Activated CD4-positive, alpha-beta T cell treated with anti-CD3 and anti-CD28 coated beads for 36 hours (primary cell): ENCODE measurements at regions not wholly inside any gene's neighbourhood (a gene's known extent, or its start where the extent isn't known, plus 50 kb on each side); places are given as distances from the start of the nearest gene placed in this dataset.

Source experiments
- ATAC-seq: fragments of 200-7000 bp; cut with Tn5 transposase; one replicate; pipeline ENCODE4 v1.10.0; 2021; ENCODE audit warnings: mild to moderate bottlenecking, moderate library complexity
- CTCF ChIA-PET: fragments of 350-600 bp; sonication (Branson Sonifier 250); formaldehyde crosslinking; loops from one replicate; lab custom pipeline; 2021; ENCODE audit warnings: antibody characterized with exemption; lab: Charles Lee
- POLR2A ChIA-PET: fragments of 350-600 bp; sonication (Branson Sonifier 250); formaldehyde crosslinking; loops from one replicate; lab custom pipeline; 2021; ENCODE audit warnings: antibody characterized with exemption, inconsistent platforms; lab: Charles Lee
- DNase-seq: peaks from one replicate; pipeline ENCODE4 v3.0.0-alpha.2; 2020
- H3K27ac Mint-ChIP-seq: one replicate; pipeline ENCODE4 v1.8.0; 2021; ENCODE audit warnings: mixed read lengths
- H3K27me3 Mint-ChIP-seq: one replicate; pipeline ENCODE4 v1.8.0; 2021; ENCODE audit warnings: mixed read lengths
- H3K36me3 Mint-ChIP-seq: one replicate; pipeline ENCODE4 v1.8.0; 2021; ENCODE audit warnings: low read depth, mixed read lengths
- H3K4me1 Mint-ChIP-seq: one replicate; pipeline ENCODE4 v1.8.0; 2021; ENCODE audit warnings: mixed read lengths
- H3K4me3 Mint-ChIP-seq: one replicate; pipeline ENCODE4 v1.8.0; 2021; ENCODE audit warnings: mild to moderate bottlenecking, moderate library complexity, mixed read lengths
- H3K9me3 Mint-ChIP-seq: one replicate; pipeline ENCODE4 v1.8.0; 2021; ENCODE audit warnings: low read depth, mixed read lengths
- intact Hi-C, 2 experiments: fragments of 100-400 bp; cut with DNase I in 1 of 2; cut with micrococcal nuclease in 1 of 2; formaldehyde crosslinking; loops; one replicate each; pipeline versions ENCODE4 v1.14.2 to v1.15.1; 2022 to 2024; cut with DNase I, micrococcal nuclease

DNA sequence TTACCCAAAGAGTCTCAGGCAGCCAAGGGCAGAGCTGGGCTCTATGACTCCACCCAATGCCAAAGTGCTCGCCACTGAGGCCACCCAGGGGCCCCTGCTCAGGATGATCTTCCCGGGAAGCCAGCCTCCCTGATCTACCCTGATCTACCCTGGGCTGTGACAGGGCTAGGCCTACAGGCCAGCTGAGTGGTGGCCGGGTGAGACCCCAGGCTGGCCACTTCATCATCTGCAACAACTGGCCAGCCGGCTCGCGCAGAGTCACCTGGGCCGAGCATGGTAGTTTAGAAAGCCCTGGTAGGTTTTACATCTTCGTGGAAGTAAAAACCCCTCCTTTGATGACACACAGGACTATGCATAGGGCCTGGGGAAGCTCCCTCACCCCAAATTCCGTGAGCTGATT is 276.3 kb downstream of the NDUFA10 start:
- ATAC-seq (no peak), DNase-seq (no peak)
- H3K36me3 Mint-ChIP-seq, result no peaks in the 10 kb centered on the region
- H3K27me3 Mint-ChIP-seq, result no peaks in the 10 kb centered on the region
- intact Hi-C loops, result loop anchor here in 1 of 2 experiments (10.0 kb wide), 1 partner anchor 714 kb away; no protein-coding TSS in a partner anchor
- no peak overlapping the region for H3K4me3 Mint-ChIP-seq
- no peak overlapping the region for H3K27ac Mint-ChIP-seq
- H3K4me1 Mint-ChIP-seq, result peaks cover 11% of the 10 kb centered on the region
- ChIA-PET CTCF (no interaction called here), POLR2A (no interaction called here)
- H3K9me3 Mint-ChIP-seq, result no peaks in the 10 kb centered on the region

DNA sequence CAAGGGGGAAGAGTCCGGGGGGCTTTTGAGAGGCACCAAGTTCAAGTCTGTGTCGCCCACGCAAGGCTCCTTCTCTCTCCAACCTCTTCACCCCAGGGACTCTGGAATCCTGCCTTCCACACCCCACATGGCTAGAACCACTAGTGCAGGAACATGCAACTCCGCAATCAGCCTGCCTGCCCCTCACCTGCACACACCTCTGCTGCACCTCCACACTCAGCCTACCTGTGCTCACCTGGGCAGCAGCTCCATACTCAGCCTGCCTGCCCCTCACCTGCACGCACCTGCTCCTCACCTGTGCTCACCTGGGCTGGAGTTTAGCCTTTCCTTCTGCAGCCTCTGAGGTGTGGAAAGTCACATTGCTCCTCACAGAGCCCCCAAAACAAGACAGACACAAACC is 277.4 kb downstream of the NDUFA10 start:
- peaks cover 11% of the 10 kb centered on the region for H3K4me1 Mint-ChIP-seq
- ATAC-seq (no peak), DNase-seq (no peak)
- no peak overlapping the region for H3K27ac Mint-ChIP-seq
- no peaks in the 10 kb centered on the region for H3K9me3 Mint-ChIP-seq
- H3K27me3 Mint-ChIP-seq, result no peaks in the 10 kb centered on the region
- ChIA-PET CTCF (no interaction called here), POLR2A (no interaction called here)
- no peak overlapping the region for H3K4me3 Mint-ChIP-seq
- H3K36me3 Mint-ChIP-seq, result no peaks in the 10 kb centered on the region
- intact Hi-C loops, result loop anchor here in 1 of 2 experiments (10.0 kb wide), 1 partner anchor 713 kb away; no protein-coding TSS in a partner anchor

GRCh38 chr2:239747274-239747673 is 277.9 kb downstream of the NDUFA10 start:
- intact Hi-C loops, result loop anchor here in 1 of 2 experiments (10.0 kb wide), 1 partner anchor 712 kb away; no protein-coding TSS in a partner anchor
- Mint-ChIP-seq H3K27ac (no peak overlapping the region), H3K36me3 (no peaks in the 10 kb centered on the region), H3K4me3 (no peak overlapping the region), H3K27me3 (no peaks in the 10 kb centered on the region), H3K4me1 (peaks cover 10% of the 10 kb centered on the region), H3K9me3 (no peaks in the 10 kb centered on the region)
- CTCF ChIA-PET, result no interaction called here
- POLR2A ChIA-PET, result no interaction called here
- DNase-seq (no peak), ATAC-seq (no peak)

DNA sequence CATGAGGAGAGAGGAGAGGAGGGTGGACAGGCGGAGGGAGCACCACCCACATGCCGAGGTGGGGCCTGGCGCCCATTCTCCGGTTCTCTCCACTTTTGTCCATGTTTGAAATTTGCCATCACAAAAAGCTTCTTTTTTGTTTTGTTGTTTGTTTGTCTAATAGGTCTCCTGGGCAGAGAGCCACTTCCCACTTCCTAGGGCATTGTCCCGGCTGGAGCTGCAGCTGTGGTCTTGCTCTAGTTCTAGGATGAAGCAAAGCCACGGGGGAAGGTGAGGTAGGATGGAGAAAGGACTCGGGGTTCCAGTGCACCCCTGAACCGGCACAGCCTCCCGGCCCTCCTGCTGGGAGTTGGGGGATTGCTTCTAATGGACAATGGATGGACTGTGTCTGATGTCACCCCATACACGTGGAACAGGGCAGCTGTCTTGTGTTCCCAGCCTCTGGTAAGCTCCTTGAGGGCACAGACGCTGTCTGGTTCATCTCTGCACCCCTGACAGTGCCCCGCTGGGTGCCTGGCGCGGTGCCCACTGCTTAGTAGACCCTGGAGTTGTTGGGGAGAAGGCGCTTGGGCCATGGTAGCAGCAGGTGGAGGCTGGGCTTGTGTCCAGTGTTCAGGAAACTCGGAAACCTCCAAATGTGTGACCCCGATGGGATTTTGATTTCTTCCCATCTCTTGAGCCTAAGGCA is 278.4 kb downstream of the NDUFA10 start:
- H3K27me3 Mint-ChIP-seq, result no peaks in the 10 kb centered on the region
- intact Hi-C loops, result loop anchor here in 1 of 2 experiments (10.0 kb wide), 1 partner anchor 712 kb away; no protein-coding TSS in a partner anchor
- H3K9me3 Mint-ChIP-seq, result no peaks in the 10 kb centered on the region
- H3K36me3 Mint-ChIP-seq, result no peaks in the 10 kb centered on the region
- H3K4me3 Mint-ChIP-seq, result no peak overlapping the region
- POLR2A ChIA-PET, result no interaction called here
- CTCF ChIA-PET, result no interaction called here
- H3K4me1 Mint-ChIP-seq, result peaks cover 5% of the 10 kb centered on the region
- DNase-seq (no peak), ATAC-seq (no peak)
- H3K27ac Mint-ChIP-seq, result no peak overlapping the region

DNA sequence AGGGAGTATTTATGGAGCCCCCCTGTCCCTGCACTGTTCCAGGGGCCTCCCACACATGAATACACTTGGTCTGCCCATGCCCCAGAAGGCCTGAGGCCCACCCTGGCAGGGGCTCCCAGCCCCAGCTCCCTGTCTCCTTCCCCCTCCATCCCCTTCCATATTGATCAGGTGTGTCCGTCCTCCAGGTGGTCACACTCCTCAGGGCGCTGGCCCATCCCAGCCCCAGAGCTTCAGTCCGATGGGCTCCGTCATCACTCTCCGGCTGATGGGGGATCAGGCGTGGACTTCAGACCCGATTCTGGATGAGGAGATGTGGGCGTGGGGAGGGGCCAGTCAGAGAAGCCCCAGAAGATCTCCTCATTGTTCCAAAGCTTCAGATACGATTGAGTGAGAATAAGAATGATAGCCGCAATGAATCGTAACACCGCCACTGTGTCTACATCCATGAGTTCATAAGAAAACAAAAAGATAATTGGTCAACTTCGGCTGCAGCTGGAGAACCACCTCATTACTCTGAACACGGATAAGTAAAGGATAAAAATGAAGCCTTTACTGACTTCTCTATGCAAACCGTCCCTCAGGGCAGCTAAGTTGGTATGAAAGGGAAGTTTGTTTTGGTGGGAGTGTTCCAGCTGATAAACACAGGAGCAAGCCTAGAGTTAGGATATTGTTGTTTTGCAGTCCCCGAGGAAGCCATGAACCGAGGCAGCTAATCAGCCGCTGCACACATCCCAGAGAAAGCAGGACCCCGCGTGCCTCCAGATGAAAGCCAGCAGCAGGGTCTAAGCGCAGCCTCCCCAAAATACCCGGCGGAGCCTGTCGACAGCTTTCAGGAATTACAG is 279.5 kb downstream of the NDUFA10 start:
- H3K36me3 Mint-ChIP-seq, result no peaks in the 10 kb centered on the region
- no peaks in the 10 kb centered on the region for H3K27me3 Mint-ChIP-seq
- no peak overlapping the region for H3K4me3 Mint-ChIP-seq
- CTCF ChIA-PET, result no interaction called here
- no peaks in the 10 kb centered on the region for H3K4me1 Mint-ChIP-seq
- no peaks in the 10 kb centered on the region for H3K9me3 Mint-ChIP-seq
- H3K27ac Mint-ChIP-seq, result no peak overlapping the region
- intact Hi-C loops, result loop anchor here in 1 of 2 experiments (10.0 kb wide), 1 partner anchor 711 kb away; no protein-coding TSS in a partner anchor
- no peak for DNase-seq
- no peak for ATAC-seq
- POLR2A ChIA-PET, result no interaction called here

DNA sequence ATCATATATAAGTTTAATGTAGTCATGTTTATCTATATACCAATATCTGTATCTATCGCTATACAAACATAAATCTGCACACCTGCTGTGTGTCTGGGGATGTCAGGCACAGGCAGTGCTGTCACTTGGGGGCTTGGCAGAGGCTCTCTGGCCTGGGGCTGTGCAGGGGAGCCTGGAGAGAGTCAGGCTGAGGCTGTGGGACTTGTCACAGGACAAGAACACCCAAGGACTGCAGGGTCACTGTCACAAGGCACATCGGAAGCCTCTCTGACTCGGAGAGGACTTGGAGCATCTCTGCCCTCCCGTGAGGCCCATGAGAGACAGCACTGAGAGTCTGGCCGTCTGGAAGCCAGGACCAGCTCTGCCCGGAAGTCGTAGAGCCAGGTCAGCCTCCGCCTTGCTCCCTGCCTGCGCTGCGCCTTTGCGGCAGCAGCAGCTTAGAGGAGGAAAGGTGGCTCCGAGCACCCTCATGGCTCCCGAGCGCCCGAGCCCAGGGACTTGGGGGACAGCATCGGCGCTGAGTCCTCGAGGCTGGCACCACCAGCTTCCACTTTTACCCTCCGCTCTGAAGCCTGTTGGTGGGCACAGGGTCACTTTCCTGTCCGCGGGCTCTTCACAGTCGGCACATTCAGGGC is 280.3 kb downstream of the NDUFA10 start:
- H3K9me3 Mint-ChIP-seq, result no peaks in the 10 kb centered on the region
- H3K4me1 Mint-ChIP-seq, result no peaks in the 10 kb centered on the region
- no peaks in the 10 kb centered on the region for H3K27me3 Mint-ChIP-seq
- intact Hi-C loops, result loop anchor here in 1 of 2 experiments (10.0 kb wide), 1 partner anchor 710 kb away; no protein-coding TSS in a partner anchor
- H3K36me3 Mint-ChIP-seq, result no peaks in the 10 kb centered on the region
- ChIA-PET POLR2A (no interaction called here), CTCF (no interaction called here)
- H3K4me3 Mint-ChIP-seq, result no peak overlapping the region
- H3K27ac Mint-ChIP-seq, result no peak overlapping the region
- DNase-seq (no peak), ATAC-seq (no peak)

DNA sequence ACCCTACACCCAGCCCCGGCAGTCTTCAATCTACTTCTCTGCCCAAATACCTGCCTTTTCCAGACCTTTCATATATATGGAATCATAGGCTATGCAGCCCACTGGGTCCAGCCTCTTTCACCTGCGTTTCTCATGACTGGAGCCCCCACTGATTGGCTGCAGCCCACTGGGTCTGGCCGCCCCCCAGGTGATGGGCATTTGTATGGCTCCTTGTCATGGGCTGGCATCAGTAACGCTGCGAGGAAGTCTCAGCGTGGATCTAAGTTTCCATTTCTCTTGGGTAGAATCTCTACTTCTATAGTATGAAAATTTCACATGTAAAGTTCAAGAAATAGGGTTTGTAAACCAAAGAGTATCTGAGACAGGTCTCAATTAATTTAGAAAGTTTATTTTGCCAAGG is 281.9 kb downstream of the NDUFA10 start:
- Mint-ChIP-seq H3K36me3 (no peaks in the 10 kb centered on the region), H3K27ac (no peak overlapping the region), H3K4me3 (no peak overlapping the region), H3K27me3 (no peaks in the 10 kb centered on the region), H3K4me1 (no peaks in the 10 kb centered on the region), H3K9me3 (no peaks in the 10 kb centered on the region)
- ChIA-PET POLR2A (no interaction called here), CTCF (no interaction called here)
- no peak for ATAC-seq
- no peak for DNase-seq
- intact Hi-C loops, result loop anchor here in 1 of 2 experiments (10.0 kb wide), 1 partner anchor 708 kb away; no protein-coding TSS in a partner anchor

DNA sequence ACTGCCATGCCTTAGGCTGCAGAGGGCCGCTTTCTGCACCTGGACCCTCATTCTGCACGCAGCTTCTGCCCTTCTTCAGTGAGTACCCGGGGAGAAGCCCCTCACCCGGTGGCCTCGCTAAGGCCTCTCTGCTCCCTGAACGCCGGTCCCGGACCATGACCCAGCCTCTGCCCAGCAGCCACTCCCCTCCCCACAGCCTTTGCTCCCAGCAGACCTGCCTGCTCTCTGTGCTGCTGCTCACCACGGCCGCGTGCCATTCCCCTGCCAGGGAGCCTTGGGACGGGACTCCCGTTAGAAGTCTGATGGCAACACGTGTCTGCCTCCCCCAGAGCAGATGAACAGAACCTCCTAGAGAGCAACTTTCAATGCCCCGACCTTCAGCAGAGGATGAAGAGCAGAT is 282.8 kb downstream of the NDUFA10 start:
- Mint-ChIP-seq H3K36me3 (no peaks in the 10 kb centered on the region), H3K4me3 (no peak overlapping the region), H3K27ac (no peak overlapping the region), H3K4me1 (no peaks in the 10 kb centered on the region), H3K27me3 (no peaks in the 10 kb centered on the region), H3K9me3 (no peaks in the 10 kb centered on the region)
- ChIA-PET CTCF (no interaction called here), POLR2A (no interaction called here)
- no peak for DNase-seq
- ATAC-seq, result no peak
- intact Hi-C loops, result loop anchor here in 1 of 2 experiments (10.0 kb wide), 1 partner anchor 708 kb away; no protein-coding TSS in a partner anchor

GRCh38 chr2:239739206-239739605 is 285.9 kb downstream of the NDUFA10 start:
- intact Hi-C loops, result no loop called here

GRCh38 chr2:239738159-239738558 is 287.0 kb downstream of the NDUFA10 start:
- ATAC-seq (no peak), DNase-seq (no peak)
- no peak overlapping the region for H3K27ac Mint-ChIP-seq
- no peaks in the 10 kb centered on the region for H3K4me1 Mint-ChIP-seq
- POLR2A ChIA-PET, result no interaction called here
- H3K27me3 Mint-ChIP-seq, result no peaks in the 10 kb centered on the region
- no peak overlapping the region for H3K4me3 Mint-ChIP-seq
- no peaks in the 10 kb centered on the region for H3K36me3 Mint-ChIP-seq
- CTCF ChIA-PET, result no interaction called here
- peaks cover 7% of the 10 kb centered on the region for H3K9me3 Mint-ChIP-seq
- intact Hi-C loops, result no loop called here

More at GRCh38 chr2:239739206-239739605, 285.9 kb downstream of the NDUFA10 start:
- ATAC-seq, result no peak
- H3K4me3 Mint-ChIP-seq, result no peak overlapping the region
- ChIA-PET POLR2A (no interaction called here), CTCF (no interaction called here)
- H3K4me1 Mint-ChIP-seq, result no peaks in the 10 kb centered on the region
- no peak for DNase-seq
- peaks cover 1% of the 10 kb centered on the region for H3K9me3 Mint-ChIP-seq
- no peaks in the 10 kb centered on the region for H3K36me3 Mint-ChIP-seq
- no peak overlapping the region for H3K27ac Mint-ChIP-seq
- H3K27me3 Mint-ChIP-seq, result no peaks in the 10 kb centered on the region

DNA sequence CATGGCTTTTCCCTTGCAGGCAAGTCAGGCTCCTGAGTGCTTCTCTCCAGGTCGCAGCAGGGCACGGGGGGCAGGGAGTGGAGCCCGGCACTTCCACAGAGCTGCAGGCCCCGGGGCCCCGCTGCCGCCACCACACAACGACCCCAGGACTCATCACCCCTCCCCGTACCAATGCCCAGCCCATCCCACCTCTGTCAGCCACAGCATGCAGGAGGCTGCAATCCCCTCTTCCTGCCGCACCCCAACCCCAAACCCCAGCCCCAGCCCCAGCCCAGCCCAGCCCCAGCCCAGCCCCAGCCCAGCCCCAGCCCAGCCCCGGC is 288.0 kb downstream of the NDUFA10 start:
- DNase-seq, result no peak
- CTCF ChIA-PET, result no interaction called here
- H3K36me3 Mint-ChIP-seq, result no peaks in the 10 kb centered on the region
- POLR2A ChIA-PET, result no interaction called here
- H3K4me1 Mint-ChIP-seq, result no peaks in the 10 kb centered on the region
- no peak for ATAC-seq
- H3K27me3 Mint-ChIP-seq, result no peaks in the 10 kb centered on the region
- intact Hi-C loops, result no loop called here
- H3K27ac Mint-ChIP-seq, result no peak overlapping the region
- H3K9me3 Mint-ChIP-seq, result peaks cover 7% of the 10 kb centered on the region
- H3K4me3 Mint-ChIP-seq, result no peak overlapping the region
